Progenitor cell of endocrine pancreas (in vitro differentiated cells): ENCODE measurements at regions not wholly inside any gene's neighbourhood (a gene's known extent, or its start where the extent isn't known, plus 50 kb on each side); places are given as distances from the start of the nearest gene placed in this dataset.
A peak's percentile ranks its signal among the peaks of the same experiment; 100 is the strongest.

Experiments
- DNase-seq: peaks from one replicate; pipeline ENCODE4 v3.0.0; 2021; ENCODE audit warnings: low spot score; ENCODE audit not compliant: unreplicated experiment
- H3K27ac Mint-ChIP-seq: 2 replicates; pipeline ENCODE4 v1.8.0; 2021; ENCODE audit warnings: mild to moderate bottlenecking, moderate library complexity, mixed read lengths
- H3K27me3 Mint-ChIP-seq: 2 replicates; pipeline ENCODE4 v1.8.0; 2021; ENCODE audit warnings: mixed read lengths
- H3K36me3 Mint-ChIP-seq: 2 replicates; pipeline ENCODE4 v1.8.0; 2022; ENCODE audit warnings: mixed read lengths; ENCODE audit not compliant: insufficient read depth
- H3K4me1 Mint-ChIP-seq: 2 replicates; pipeline ENCODE4 v1.8.0; 2021; ENCODE audit warnings: low read depth, mixed read lengths
- H3K4me3 Mint-ChIP-seq: 2 replicates; pipeline ENCODE4 v1.8.0; 2021; ENCODE audit warnings: low read depth, mild to moderate bottlenecking, moderate library complexity, mixed read lengths
- H3K9me3 Mint-ChIP-seq: 2 replicates; pipeline ENCODE4 v1.8.0; 2021; ENCODE audit warnings: low read depth, mixed read lengths
- TF ChIP-seq, protein P1 (sequence below): fragments of 200-600 bp; sonication (generic); IDR thresholded peaks from one replicate; pipeline ENCODE4 v1.5.0; 2021; ENCODE audit warnings: antibody characterized with exemption, mild to moderate bottlenecking; ENCODE audit not compliant: unreplicated experiment

DNA sequence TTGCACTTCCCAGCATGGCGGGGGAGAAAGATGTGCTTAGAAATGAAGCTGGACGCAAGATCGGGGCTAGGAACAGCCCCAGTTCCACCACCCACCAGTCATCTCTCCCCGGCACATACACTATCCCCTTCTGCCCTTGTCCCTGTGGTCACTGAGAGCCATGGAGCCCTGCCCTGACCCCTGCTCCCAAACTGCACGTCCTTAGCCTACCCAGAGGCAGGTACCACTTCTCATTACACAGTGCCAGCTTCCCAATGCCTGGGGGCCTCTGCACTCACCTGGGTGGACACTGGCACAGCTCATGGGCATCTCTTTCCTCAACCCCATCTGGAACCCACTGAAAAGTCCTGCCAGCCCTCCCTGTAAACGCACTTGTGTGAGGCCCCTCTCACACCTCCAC lies 139.3 kb upstream of the PRR20G start:
- peaks cover 31% of the 10 kb centered on the region for H3K27me3 Mint-ChIP-seq
- no peak overlapping the region for H3K27ac Mint-ChIP-seq
- no peak overlapping the region for H3K4me3 Mint-ChIP-seq
- TF ChIP-seq, protein P1, sequence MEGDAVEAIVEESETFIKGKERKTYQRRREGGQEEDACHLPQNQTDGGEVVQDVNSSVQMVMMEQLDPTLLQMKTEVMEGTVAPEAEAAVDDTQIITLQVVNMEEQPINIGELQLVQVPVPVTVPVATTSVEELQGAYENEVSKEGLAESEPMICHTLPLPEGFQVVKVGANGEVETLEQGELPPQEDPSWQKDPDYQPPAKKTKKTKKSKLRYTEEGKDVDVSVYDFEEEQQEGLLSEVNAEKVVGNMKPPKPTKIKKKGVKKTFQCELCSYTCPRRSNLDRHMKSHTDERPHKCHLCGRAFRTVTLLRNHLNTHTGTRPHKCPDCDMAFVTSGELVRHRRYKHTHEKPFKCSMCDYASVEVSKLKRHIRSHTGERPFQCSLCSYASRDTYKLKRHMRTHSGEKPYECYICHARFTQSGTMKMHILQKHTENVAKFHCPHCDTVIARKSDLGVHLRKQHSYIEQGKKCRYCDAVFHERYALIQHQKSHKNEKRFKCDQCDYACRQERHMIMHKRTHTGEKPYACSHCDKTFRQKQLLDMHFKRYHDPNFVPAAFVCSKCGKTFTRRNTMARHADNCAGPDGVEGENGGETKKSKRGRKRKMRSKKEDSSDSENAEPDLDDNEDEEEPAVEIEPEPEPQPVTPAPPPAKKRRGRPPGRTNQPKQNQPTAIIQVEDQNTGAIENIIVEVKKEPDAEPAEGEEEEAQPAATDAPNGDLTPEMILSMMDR, result no peak
- DNase-seq, result no peak
- H3K4me1 Mint-ChIP-seq, result peaks cover 1% of the 10 kb centered on the region
- H3K9me3 Mint-ChIP-seq, result no peaks in the 10 kb centered on the region
- no peaks in the 10 kb centered on the region for H3K36me3 Mint-ChIP-seq

DNA sequence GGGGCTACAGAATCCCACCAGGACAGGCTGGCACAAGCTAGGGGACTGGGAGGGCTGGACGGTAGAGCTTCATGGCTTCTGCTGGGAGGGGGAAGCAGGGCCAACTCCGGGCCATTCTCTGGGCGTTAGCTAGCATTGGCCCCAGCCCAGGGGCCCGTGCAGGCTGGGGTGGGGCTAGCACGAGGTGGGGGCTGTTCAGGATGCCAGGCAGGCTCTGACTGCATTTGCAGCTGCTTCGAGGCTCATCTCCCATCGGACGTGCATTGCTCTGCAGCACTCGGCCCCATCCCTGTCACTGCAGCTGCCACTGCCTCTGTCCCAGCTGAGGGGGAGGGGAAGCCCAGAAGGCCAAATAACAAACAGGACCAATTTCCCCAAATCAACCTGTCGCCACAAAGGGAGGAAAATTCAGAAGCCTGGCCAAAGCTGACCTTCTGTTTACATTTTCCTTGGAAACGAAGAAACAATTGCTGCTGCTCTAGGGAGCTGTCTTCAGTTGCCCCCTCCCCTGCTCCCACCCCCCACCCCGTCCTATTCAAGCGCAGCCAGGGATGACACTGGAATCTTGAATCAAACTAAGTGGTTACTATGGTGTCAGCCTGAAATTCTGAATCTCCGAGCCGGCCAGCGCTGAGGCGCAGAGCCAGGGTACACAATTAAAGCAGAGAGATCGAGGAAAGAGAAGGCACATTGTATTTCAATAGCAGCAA lies 138.8 kb upstream of the PRR20G start:
- Mint-ChIP-seq H3K4me1 (peaks cover 1% of the 10 kb centered on the region), H3K27ac (no peak overlapping the region), H3K9me3 (no peaks in the 10 kb centered on the region), H3K27me3 (peaks cover 34% of the 10 kb centered on the region), H3K4me3 (no peak overlapping the region), H3K36me3 (no peaks in the 10 kb centered on the region)
- no peak for DNase-seq
- TF ChIP-seq, protein P1, result no peak

- no peaks in the 10 kb centered on the region for H3K36me3 Mint-ChIP-seq
- peaks cover 34% of the 10 kb centered on the region for H3K27me3 Mint-ChIP-seq
- H3K4me1 Mint-ChIP-seq, result peaks cover 1% of the 10 kb centered on the region
- no peaks in the 10 kb centered on the region for H3K9me3 Mint-ChIP-seq
- no peak for DNase-seq
- no peak overlapping the region for H3K27ac Mint-ChIP-seq
- TF ChIP-seq, protein P1, result no peak
- H3K4me3 Mint-ChIP-seq, result no peak overlapping the region
Observed at GRCh38 chr3:127425505-127426443, 137.9 kb upstream of the PRR20G start.

- peaks cover 1% of the 10 kb centered on the region for H3K4me1 Mint-ChIP-seq
- peak overlapping the region; percentile 15 for H3K27ac Mint-ChIP-seq
- TF ChIP-seq, protein P1, result no peak
- no peak overlapping the region for H3K4me3 Mint-ChIP-seq
- no peaks in the 10 kb centered on the region for H3K36me3 Mint-ChIP-seq
- peaks cover 38% of the 10 kb centered on the region for H3K27me3 Mint-ChIP-seq
- DNase-seq, result no peak
- no peaks in the 10 kb centered on the region for H3K9me3 Mint-ChIP-seq
Observed at GRCh38 chr3:127424766-127425504, 137.1 kb upstream of the PRR20G start.
